Lower lobe of right lung (tissue), 2 donors: ENCODE measurements at regions not wholly inside any gene's neighbourhood (a gene's known extent, or its start where the extent isn't known, plus 50 kb on each side); places are given as distances from the start of the nearest gene placed in this dataset.
"Not testable (repeated sequence)": the region's sequence is repeated elsewhere in the genome, so short reads cannot be mapped to it uniquely, and the experiment has no call there.

Experiments used
- ATAC-seq, 2 donors: fragments of 200-7000 bp; cut with Tn5 transposase; one replicate each; pipeline ENCODE4 v1.9.1; 2020 to 2022; ENCODE audit warnings: mild to moderate bottlenecking in 2 of 2, moderate library complexity in 2 of 2
- DNase-seq: peaks from one replicate; pipeline ENCODE4 v3.0.0-alpha.2; 2020
- H3K27ac ChIP-seq: fragments of 200-600 bp; one replicate; pipeline ENCODE4 v1.8.0; 2022
- H3K27me3 ChIP-seq: fragments of 200-600 bp; one replicate; pipeline ENCODE4 v1.8.0; 2022; ENCODE audit warnings: low read depth
- H3K36me3 ChIP-seq: fragments of 200-600 bp; one replicate; pipeline ENCODE4 v1.8.0; 2022; ENCODE audit warnings: mild to moderate bottlenecking
- H3K4me1 ChIP-seq: fragments of 200-600 bp; one replicate; pipeline ENCODE4 v1.8.0; 2022
- H3K4me3 ChIP-seq: fragments of 200-600 bp; one replicate; pipeline ENCODE4 v1.8.0; 2022; ENCODE audit warnings: mild to moderate bottlenecking
- H3K9me3 ChIP-seq: fragments of 200-600 bp; one replicate; pipeline ENCODE4 v1.8.0; 2022
- intact Hi-C: fragments of 100-400 bp; cut with DNase I; formaldehyde crosslinking; loops from one replicate; pipeline ENCODE4 v1.11.0; 2022
- TF ChIP-seq, protein P1 (sequence below): fragments of 200-600 bp; IDR thresholded peaks from one replicate; pipeline ENCODE4 v1.8.0; 2022; ENCODE audit warnings: antibody characterized with exemption, mild to moderate bottlenecking
- donor health status: DM: no; HTN: yes; CAD: no; lungs with severe emphysema.

DNA sequence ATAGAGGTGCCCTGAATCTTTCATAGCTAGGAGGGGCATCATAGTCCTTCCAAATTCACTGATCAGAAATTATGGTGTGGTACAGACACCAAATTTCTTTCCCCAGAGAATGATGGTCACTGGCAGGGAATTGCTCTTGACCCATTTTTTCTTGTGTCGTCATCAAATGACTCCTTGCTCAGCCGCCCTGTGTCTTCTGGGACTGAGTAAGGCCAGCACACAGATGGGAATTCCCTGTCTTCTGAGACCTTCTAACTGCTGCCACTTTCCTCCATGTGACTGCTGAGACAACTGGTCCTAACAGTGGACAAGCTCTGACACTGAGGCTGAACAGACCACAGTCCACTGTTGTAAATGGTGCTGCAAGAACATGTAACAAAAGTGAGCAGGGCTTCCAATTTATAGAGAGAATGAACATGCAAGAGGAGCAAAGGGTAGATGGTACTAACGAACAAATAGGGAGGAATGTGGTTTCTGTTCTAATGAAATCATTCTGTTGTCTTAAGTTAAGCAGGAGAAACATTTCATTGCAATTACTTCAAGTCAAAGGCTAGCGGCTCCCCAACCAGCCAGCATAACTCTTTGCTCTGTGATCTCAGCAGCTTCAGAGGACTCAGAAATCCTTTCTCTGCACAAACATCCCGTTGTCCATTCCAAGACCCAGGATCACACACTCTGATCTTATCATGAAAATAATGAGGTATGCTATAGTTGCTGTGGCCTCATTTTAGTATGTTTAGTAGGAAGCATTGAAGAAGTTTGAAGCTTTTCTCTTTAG, 235.9 kb upstream of the PRSS1 start:
- intact Hi-C loops, result no loop called here
- Histone ChIP-seq H3K36me3 (no peaks in the 10 kb centered on the region), H3K4me3 (no peak overlapping the region)

DNA sequence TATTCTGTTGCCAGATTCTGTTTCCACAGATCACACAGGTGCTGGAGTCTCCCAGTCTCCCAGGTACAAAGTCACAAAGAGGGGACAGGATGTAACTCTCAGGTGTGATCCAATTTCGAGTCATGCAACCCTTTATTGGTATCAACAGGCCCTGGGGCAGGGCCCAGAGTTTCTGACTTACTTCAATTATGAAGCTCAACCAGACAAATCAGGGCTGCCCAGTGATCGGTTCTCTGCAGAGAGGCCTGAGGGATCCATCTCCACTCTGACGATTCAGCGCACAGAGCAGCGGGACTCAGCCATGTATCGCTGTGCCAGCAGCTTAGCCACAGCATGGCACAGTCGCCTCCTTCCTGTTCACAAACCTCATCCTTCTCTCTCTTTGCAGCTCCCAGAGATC, 237.5 kb upstream of the PRSS1 start:
- Histone ChIP-seq H3K4me1 (no peaks in the 10 kb centered on the region), H3K4me3 (no peak overlapping the region)

More for the DNA sequence above, 235.9 kb upstream of the PRSS1 start:
- TF ChIP-seq, protein P1, sequence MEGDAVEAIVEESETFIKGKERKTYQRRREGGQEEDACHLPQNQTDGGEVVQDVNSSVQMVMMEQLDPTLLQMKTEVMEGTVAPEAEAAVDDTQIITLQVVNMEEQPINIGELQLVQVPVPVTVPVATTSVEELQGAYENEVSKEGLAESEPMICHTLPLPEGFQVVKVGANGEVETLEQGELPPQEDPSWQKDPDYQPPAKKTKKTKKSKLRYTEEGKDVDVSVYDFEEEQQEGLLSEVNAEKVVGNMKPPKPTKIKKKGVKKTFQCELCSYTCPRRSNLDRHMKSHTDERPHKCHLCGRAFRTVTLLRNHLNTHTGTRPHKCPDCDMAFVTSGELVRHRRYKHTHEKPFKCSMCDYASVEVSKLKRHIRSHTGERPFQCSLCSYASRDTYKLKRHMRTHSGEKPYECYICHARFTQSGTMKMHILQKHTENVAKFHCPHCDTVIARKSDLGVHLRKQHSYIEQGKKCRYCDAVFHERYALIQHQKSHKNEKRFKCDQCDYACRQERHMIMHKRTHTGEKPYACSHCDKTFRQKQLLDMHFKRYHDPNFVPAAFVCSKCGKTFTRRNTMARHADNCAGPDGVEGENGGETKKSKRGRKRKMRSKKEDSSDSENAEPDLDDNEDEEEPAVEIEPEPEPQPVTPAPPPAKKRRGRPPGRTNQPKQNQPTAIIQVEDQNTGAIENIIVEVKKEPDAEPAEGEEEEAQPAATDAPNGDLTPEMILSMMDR, result no peak
- H3K4me1 ChIP-seq, result no peaks in the 10 kb centered on the region
- no peaks in the 10 kb centered on the region for H3K27me3 ChIP-seq
- H3K9me3 ChIP-seq, result no peaks in the 10 kb centered on the region
- ATAC-seq (no peak), DNase-seq (no peak)
- no peak overlapping the region for H3K27ac ChIP-seq

DNA sequence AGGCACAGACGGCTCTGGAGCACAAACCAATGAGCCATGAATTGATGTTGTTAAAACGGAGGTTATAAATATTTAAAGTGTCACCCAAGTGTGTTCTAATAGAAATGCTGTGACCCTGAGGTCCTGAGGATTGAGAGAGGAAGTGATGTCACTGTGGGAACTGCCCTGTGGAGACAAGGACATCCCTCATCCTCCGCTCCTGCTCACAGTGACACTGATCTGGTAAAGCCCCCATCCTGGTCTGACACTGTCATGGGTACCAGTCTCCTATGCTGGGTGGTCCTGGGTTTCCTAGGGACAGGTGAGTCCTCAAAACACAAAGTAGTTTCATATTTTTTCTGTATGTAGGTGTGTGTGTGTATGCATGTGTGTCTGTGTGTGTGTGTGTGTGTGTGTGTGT, 237.9 kb upstream of the PRSS1 start:
- Histone ChIP-seq H3K9me3 (no peaks in the 10 kb centered on the region), H3K4me1 (no peaks in the 10 kb centered on the region), H3K36me3 (no peaks in the 10 kb centered on the region), H3K27ac (no peak overlapping the region), H3K4me3 (no peak overlapping the region), H3K27me3 (no peaks in the 10 kb centered on the region)
- TF ChIP-seq, protein P1, result no peak
- no peak for ATAC-seq
- intact Hi-C loops, result no loop called here
- no peak for DNase-seq

More for the DNA sequence above, 237.5 kb upstream of the PRSS1 start:
- no peaks in the 10 kb centered on the region for H3K27me3 ChIP-seq
- H3K27ac ChIP-seq, result no peak overlapping the region
- DNase-seq (no peak), ATAC-seq (no peak)
- TF ChIP-seq, protein P1, result no peak
- intact Hi-C loops, result no loop called here
- H3K36me3 ChIP-seq, result no peaks in the 10 kb centered on the region
- no peaks in the 10 kb centered on the region for H3K9me3 ChIP-seq

DNA sequence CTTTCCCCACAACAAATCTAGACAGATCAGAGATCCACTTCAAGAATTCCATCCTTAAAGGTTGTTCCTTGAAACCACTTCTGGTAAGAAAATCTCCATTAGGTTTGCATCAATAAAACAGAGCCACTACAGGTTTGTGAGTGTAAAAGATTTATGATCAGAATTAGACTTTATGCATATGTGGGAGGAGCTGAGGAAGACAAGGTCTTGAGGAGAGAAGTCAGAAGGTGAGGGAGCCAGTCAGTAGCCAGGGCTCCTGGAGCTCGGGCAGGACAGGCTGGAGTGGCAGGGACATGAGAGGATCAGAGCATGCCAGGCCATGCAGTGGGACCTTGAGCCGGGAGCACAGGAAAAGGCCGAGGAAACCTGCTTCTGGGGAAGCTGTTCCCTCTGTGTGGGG, 240.0 kb upstream of the PRSS1 start:
- H3K27ac ChIP-seq, DNase-seq, H3K9me3 ChIP-seq, H3K27me3 ChIP-seq, H3K4me3 ChIP-seq, ATAC-seq, H3K36me3 ChIP-seq, H3K4me1 ChIP-seq, intact Hi-C loops: not testable (repeated sequence)

DNA sequence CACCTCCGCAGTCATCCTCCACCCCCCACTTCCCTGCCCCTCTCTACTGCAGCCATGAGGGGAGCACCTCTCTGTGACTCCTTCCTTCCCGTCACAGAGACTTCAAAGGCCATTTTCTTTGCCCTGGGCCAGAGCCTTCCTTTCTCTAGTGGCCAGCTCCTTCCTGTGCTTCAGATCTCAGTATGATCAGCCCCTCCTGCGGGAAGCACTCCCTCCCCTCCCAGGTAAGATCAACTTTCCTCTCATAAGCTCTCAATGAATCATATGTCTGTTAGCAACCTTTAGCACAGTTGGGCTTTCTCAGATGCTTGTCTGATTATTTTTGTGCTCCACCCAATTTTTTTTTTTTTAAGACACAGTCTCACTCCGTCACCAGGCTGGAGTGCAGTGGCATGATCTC, 241.0 kb upstream of the PRSS1 start:
- H3K4me1 ChIP-seq, result no peaks in the 10 kb centered on the region
- TF ChIP-seq, protein P1, result no peak
- DNase-seq (no peak), ATAC-seq (no peak)
- no peak overlapping the region for H3K27ac ChIP-seq
- no peak overlapping the region for H3K4me3 ChIP-seq
- H3K36me3 ChIP-seq, result no peaks in the 10 kb centered on the region
- no peaks in the 10 kb centered on the region for H3K27me3 ChIP-seq
- no peaks in the 10 kb centered on the region for H3K9me3 ChIP-seq
- intact Hi-C loops, result no loop called here

DNA sequence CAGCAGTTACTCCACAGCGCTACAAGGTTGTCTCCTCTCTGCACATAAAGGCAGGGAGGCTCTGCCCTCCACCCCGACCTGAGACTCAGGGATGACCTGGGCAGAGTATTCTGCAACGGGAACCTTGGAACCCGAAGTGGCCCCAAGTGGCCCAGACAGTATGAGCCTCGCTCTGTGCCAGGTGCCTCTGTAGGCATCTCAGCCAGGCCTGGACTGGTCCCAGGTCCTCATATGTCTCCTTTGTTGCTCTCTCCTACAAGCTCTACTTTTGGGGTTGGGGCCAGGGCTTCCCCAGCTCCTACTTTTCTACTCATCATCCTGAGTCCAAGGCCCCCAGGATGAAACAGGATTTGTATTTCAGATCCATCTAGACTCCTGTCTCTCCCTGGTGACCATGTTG, 241.5 kb upstream of the PRSS1 start:
- no peaks in the 10 kb centered on the region for H3K36me3 ChIP-seq
- H3K9me3 ChIP-seq, result no peaks in the 10 kb centered on the region
- H3K4me1 ChIP-seq, result no peaks in the 10 kb centered on the region
- DNase-seq (no peak), ATAC-seq (no peak)
- intact Hi-C loops, result no loop called here
- no peaks in the 10 kb centered on the region for H3K27me3 ChIP-seq
- H3K27ac ChIP-seq, result no peak overlapping the region
- H3K4me3 ChIP-seq, result no peak overlapping the region
- TF ChIP-seq, protein P1, result no peak

DNA sequence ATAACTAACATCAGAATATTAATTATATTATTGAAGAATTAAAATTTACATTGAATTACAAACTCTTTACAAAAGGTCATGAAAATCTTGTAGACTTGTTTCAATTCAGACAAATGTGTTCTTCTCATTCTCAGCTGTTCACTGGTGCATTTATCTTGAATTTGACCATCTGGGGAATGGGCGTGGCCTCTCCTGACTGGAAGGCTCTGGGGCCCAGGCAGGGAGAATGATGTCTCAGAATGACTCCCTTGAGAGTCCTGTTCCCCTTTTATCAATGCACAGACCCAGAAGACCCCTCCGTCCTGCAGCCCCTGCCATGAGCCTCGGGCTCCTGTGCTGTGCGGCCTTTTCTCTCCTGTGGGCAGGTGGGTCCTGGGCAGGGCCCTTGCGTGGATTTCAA, 242.2 kb upstream of the PRSS1 start:
- H3K4me1 ChIP-seq, H3K36me3 ChIP-seq, DNase-seq, H3K27ac ChIP-seq, H3K4me3 ChIP-seq, ATAC-seq, H3K27me3 ChIP-seq, H3K9me3 ChIP-seq, intact Hi-C loops: not testable (repeated sequence)
